ENCODE measurements at regions not wholly inside any gene's neighbourhood (a gene's known extent, or its start where the extent isn't known, plus 50 kb on each side); places are given as distances from the start of the nearest gene placed in this dataset.

GRCh38 chr10:25743832-25744231 is 190.2 kb upstream of the MYO3A start:
- no peak for TF ChIP-seq CTCF (IDR thresholded peaks at IDR 0.05)
- no peak for TF ChIP-seq POLR2A (IDR thresholded peaks at IDR 0.05)
